Upper lobe of left lung (tissue), 6 donors: ENCODE measurements at regions not wholly inside any gene's neighbourhood (a gene's known extent, or its start where the extent isn't known, plus 50 kb on each side); places are given as distances from the start of the nearest gene placed in this dataset.
"Not testable (repeated sequence)": the region's sequence is repeated elsewhere in the genome, so short reads cannot be mapped to it uniquely, and the experiment has no call there.

Experiments used
- ATAC-seq, 2 donors: fragments of 200-7000 bp; cut with Tn5 transposase; one replicate each; pipeline ENCODE4 v1.9.1; 2022; ENCODE audit warnings: mild to moderate bottlenecking in 2 of 2, moderate library complexity in 2 of 2; ENCODE audit not compliant: low FRiP score in 2 of 2
- DNase-seq, 2 donors: peaks; one replicate each; pipeline ENCODE4 v3.0.0-alpha.2; 2019 to 2020
- H3K27ac ChIP-seq, 4 donors: fragments of 200-600 bp; sonication (generic); one replicate each; pipeline ENCODE4 v1.5.1; 2016 to 2019
- H3K27me3 ChIP-seq, 4 donors: fragments of 200-600 bp; sonication (generic); one replicate each; pipeline ENCODE4 v1.5.1; 2017 to 2019
- H3K36me3 ChIP-seq, 4 donors: fragments of 200-600 bp; sonication (generic); one replicate each; pipeline ENCODE4 v1.5.1; 2016 to 2019
- H3K4me1 ChIP-seq, 4 donors: fragments of 200-600 bp; sonication (generic); one replicate each; pipeline ENCODE4 v1.5.1; 2018 to 2019
- H3K4me3 ChIP-seq, 4 donors: fragments of 200-600 bp; sonication (generic); one replicate each; pipeline ENCODE4 v1.5.1; 2017 to 2019; ENCODE audit warnings: mild to moderate bottlenecking in 2 of 4, moderate library complexity in 1 of 4
- H3K9me3 ChIP-seq, 4 donors: fragments of 200-600 bp; sonication (generic); one replicate each; pipeline ENCODE4 v1.5.1; 2018 to 2019
- EP300 ChIP-seq, 4 donors: sonication (generic); formaldehyde crosslinking; IDR thresholded peaks; one replicate each; pipeline ENCODE4 v1.5.1; 2017; ENCODE audit warnings: antibody characterized with exemption in 4 of 4, control low read depth in 2 of 4
- POLR2A ChIP-seq, 4 donors: fragments of 450-650 bp; IDR thresholded peaks; one replicate each; pipeline ENCODE4 v1.5.1; 2016 to 2017; ENCODE audit warnings: antibody characterized with exemption in 4 of 4, mild to moderate bottlenecking in 2 of 4
- POLR2AphosphoS5 ChIP-seq, 2 donors: sonication (generic); formaldehyde crosslinking; IDR thresholded peaks; one replicate each; pipeline ENCODE4 v1.5.1; 2017; ENCODE audit warnings: antibody characterized with exemption in 2 of 2
- WGBS, 2 donors: methylation state at CpG; one replicate each; pipeline ENCODE4 v1.1.5; 2017 to 2018; 5-methylcytosine and 5-hydroxymethylcytosine counted together
- TF ChIP-seq, protein P1 (sequence below), 6 experiments: fragments of 450-650 bp in 4 of 6; fragments of 200-600 bp in 2 of 6; sonication (generic) in 2 of 6; IDR thresholded peaks; one replicate each; pipeline ENCODE4 v1.5.1; 2016 to 2019; ENCODE audit warnings: antibody characterized with exemption in 6 of 6
- donor health status: DM: no; HTN: no; CAD: no; lungs with moderate emphysema.
- donor health status: DM: no; HTN: yes; CAD: no; lungs with severe emphysema.

DNA sequence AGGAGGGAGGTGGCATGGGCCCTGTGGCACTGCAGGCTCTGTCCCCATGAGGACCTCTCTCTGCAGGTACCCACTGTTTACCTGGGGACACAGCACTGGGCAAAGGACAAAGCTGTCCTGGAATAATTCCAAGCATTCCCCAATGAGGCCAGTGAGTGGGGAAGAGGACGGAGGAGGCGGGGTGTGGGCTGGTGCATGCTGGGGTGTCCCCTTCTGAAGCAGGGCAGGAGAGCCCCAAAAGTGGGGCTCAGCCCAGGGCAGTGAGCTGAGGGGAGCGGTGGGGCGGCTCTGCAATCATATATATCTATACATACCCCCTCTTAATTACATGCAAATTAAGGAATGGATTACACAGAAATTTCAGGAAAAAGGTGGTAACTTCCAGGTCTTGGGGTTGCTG lies 315.8 kb downstream of the ADGRD1 start:
- H3K27me3 ChIP-seq, result no peaks in the 10 kb centered on the region
- TF ChIP-seq, protein P1, sequence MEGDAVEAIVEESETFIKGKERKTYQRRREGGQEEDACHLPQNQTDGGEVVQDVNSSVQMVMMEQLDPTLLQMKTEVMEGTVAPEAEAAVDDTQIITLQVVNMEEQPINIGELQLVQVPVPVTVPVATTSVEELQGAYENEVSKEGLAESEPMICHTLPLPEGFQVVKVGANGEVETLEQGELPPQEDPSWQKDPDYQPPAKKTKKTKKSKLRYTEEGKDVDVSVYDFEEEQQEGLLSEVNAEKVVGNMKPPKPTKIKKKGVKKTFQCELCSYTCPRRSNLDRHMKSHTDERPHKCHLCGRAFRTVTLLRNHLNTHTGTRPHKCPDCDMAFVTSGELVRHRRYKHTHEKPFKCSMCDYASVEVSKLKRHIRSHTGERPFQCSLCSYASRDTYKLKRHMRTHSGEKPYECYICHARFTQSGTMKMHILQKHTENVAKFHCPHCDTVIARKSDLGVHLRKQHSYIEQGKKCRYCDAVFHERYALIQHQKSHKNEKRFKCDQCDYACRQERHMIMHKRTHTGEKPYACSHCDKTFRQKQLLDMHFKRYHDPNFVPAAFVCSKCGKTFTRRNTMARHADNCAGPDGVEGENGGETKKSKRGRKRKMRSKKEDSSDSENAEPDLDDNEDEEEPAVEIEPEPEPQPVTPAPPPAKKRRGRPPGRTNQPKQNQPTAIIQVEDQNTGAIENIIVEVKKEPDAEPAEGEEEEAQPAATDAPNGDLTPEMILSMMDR (IDR thresholded peaks at IDR 0.05), result no peak
- TF ChIP-seq POLR2AphosphoS5 (IDR thresholded peaks at IDR 0.05) (no peak), EP300 (IDR thresholded peaks at IDR 0.05) (no peak), POLR2A (IDR thresholded peaks at IDR 0.05) (no peak)
- ATAC-seq, result no peak
- no peak overlapping the region for H3K27ac ChIP-seq
- H3K4me1 ChIP-seq, result no peaks in the 10 kb centered on the region
- no peak for DNase-seq
- H3K36me3 ChIP-seq, result no peaks in the 10 kb centered on the region
- 80 to 96% methylated on average over 4 of the region's 4 CpGs for WGBS, 2 donors
- H3K9me3 ChIP-seq, result no peaks in the 10 kb centered on the region
- H3K4me3 ChIP-seq, result no peak overlapping the region

DNA sequence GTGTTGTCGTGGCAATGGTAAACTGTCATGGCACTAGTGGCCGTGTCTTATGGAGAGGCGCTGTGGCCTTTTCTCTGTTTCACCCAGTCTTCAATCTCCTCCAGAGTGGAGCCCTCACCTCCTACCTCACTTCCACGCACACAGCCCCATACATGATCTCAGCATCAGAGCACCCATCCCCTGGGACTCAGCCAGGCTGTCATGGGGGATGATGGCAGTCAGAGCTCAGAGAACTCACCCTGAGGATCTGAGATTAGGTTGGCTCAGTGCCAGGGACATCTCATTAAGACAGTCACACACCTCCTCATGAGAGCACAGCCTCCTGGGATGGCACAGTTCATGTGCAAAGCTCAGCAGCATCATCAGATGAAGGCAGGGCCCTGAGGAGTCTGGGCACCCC lies 316.3 kb downstream of the ADGRD1 start:
- not testable (repeated sequence) for H3K4me1 ChIP-seq, H3K27me3 ChIP-seq, ATAC-seq, H3K36me3 ChIP-seq, DNase-seq, H3K9me3 ChIP-seq, H3K4me3 ChIP-seq, H3K27ac ChIP-seq
- WGBS, 2 donors, result 85 to 93% methylated on average over 4 of the region's 4 CpGs

DNA sequence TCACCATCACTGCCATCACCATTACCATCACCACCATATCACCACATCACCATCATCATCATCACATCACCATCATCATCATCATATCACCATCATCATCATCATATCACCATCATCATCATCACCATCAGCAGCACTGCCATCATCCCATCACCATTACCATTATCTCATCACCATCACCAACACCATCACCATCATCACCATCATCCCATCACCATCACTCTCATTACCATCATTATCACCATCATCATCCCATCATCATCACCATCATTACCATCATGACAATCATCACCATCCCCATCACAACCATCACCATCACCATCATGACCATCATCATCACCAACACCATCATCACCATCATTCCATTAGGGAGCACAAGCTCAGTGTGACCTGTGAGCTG lies 318.0 kb downstream of the ADGRD1 start:
- H3K27ac ChIP-seq, result no peak overlapping the region
- H3K4me3 ChIP-seq, result no peak overlapping the region
- no peak for DNase-seq
- TF ChIP-seq, protein P1 (IDR thresholded peaks at IDR 0.05), result no peak
- H3K36me3 ChIP-seq, result no peaks in the 10 kb centered on the region
- ATAC-seq, result no peak
- no peaks in the 10 kb centered on the region for H3K4me1 ChIP-seq
- H3K27me3 ChIP-seq, result no peaks in the 10 kb centered on the region
- no peaks in the 10 kb centered on the region for H3K9me3 ChIP-seq

DNA sequence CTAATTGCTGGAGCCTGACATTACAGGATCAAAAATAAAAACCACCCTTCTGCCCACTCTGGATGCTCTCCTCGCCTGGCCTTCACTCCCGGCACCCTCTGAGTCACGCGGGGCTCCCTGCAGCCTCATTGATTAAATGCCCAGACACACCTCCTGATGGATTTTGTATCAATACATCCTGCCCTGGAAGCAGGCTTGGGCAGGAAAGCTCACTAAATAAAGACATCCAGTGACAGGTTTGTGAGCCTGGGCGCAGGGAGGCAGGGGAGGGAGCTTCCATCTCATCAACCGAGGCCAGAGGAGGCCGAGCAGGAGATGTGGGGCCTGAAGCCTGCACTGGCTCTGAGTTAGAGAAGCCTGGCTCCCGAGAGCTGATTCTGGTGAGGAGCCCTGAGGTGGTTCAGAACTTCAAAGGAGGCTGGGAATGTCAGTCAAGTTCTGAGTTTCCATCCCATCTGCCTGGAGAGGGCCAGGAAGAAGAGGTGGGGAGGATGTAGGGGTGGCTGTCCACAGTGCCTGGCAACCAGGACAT lies 318.6 kb downstream of the ADGRD1 start:
- H3K4me1 ChIP-seq, ATAC-seq, H3K36me3 ChIP-seq, H3K4me3 ChIP-seq, H3K27ac ChIP-seq, H3K9me3 ChIP-seq, H3K27me3 ChIP-seq: not testable (repeated sequence)
- WGBS, 2 donors, result 83 to 94% methylated on average over 8 of the region's 8 CpGs
- peak in 1 of 2 donors; percentile 3 for DNase-seq

DNA sequence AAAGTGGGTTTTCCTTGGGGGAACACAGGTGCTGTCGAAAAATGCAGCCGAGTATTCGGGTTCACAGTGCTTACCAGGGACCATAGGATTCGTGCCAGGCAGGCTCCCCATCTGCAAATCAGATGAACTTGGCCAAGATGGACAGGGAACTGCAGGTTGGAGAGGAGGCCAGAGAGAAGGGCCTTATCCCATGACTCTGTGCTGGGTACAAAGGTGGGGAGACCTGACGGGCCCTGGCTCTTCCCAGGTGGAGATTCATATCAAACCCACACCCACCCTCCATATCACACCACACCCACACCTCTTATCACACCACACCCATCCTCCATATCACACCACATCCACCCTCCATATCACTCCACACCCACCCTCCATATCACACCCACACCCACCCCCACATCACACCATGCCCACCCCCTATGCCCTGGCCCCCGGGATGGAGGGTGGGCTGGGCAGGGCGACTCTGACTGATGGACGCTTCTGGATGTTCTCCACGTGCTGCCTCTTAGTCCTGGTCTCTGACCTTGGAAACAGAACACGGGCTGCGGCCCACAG lies 319.7 kb downstream of the ADGRD1 start:
- H3K36me3 ChIP-seq, result no peaks in the 10 kb centered on the region
- no peaks in the 10 kb centered on the region for H3K4me1 ChIP-seq
- 83 to 87% methylated on average over 6 to 11 of the region's 11 CpGs for WGBS, 2 donors
- no peaks in the 10 kb centered on the region for H3K9me3 ChIP-seq
- no peak for DNase-seq
- no peak overlapping the region for H3K27ac ChIP-seq
- H3K27me3 ChIP-seq, result no peaks in the 10 kb centered on the region
- TF ChIP-seq, protein P1 (IDR thresholded peaks at IDR 0.05), result no peak
- TF ChIP-seq POLR2AphosphoS5 (IDR thresholded peaks at IDR 0.05) (no peak), EP300 (IDR thresholded peaks at IDR 0.05) (no peak), POLR2A (IDR thresholded peaks at IDR 0.05) (no peak)
- no peak for ATAC-seq
- no peak overlapping the region for H3K4me3 ChIP-seq

DNA sequence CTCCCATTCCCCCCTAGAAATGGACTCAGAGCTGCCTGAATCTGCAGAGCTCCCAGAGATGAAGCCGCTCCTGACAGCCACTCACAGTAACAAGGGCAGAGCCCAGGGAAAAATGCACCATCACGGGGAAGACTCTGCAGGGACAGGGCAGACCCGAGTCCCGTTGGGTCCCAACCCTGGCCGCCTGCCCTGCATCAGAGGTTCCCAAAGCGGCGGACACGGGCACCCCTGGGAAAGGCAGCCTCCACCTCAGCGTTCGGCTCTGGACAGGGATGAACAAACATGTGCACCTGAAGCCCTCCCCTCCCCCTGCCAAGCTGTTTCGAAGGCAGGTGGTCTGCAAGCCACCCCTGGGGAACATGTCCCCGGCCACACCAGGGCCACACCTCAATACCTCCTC lies 320.4 kb downstream of the ADGRD1 start:
- Histone ChIP-seq H3K27me3 (no peaks in the 10 kb centered on the region), H3K36me3 (no peaks in the 10 kb centered on the region), H3K4me3 (no peak overlapping the region), H3K9me3 (no peaks in the 10 kb centered on the region), H3K4me1 (no peaks in the 10 kb centered on the region), H3K27ac (no peak overlapping the region)
- ATAC-seq, result no peak
- no peak for TF ChIP-seq EP300 (IDR thresholded peaks at IDR 0.05)
- TF ChIP-seq POLR2A (IDR thresholded peaks at IDR 0.05), result no peak
- 84 to 85% methylated on average over 4 to 12 of the region's 12 CpGs for WGBS, 2 donors
- DNase-seq, result peak in 1 of 2 donors; percentile 53
